Lower lobe of right lung (tissue), 2 donors: ENCODE measurements at regions not wholly inside any gene's neighbourhood (a gene's known extent, or its start where the extent isn't known, plus 50 kb on each side); places are given as distances from the start of the nearest gene placed in this dataset.

Experiments
- ATAC-seq, 2 donors: fragments of 200-7000 bp; cut with Tn5 transposase; one replicate each; pipeline ENCODE4 v1.9.1; 2020 to 2022; ENCODE audit warnings: mild to moderate bottlenecking in 2 of 2, moderate library complexity in 2 of 2
- DNase-seq: peaks from one replicate; pipeline ENCODE4 v3.0.0-alpha.2; 2020
- H3K27ac ChIP-seq: fragments of 200-600 bp; one replicate; pipeline ENCODE4 v1.8.0; 2022
- H3K27me3 ChIP-seq: fragments of 200-600 bp; one replicate; pipeline ENCODE4 v1.8.0; 2022; ENCODE audit warnings: low read depth
- H3K36me3 ChIP-seq: fragments of 200-600 bp; one replicate; pipeline ENCODE4 v1.8.0; 2022; ENCODE audit warnings: mild to moderate bottlenecking
- H3K4me1 ChIP-seq: fragments of 200-600 bp; one replicate; pipeline ENCODE4 v1.8.0; 2022
- H3K4me3 ChIP-seq: fragments of 200-600 bp; one replicate; pipeline ENCODE4 v1.8.0; 2022; ENCODE audit warnings: mild to moderate bottlenecking
- H3K9me3 ChIP-seq: fragments of 200-600 bp; one replicate; pipeline ENCODE4 v1.8.0; 2022
- CTCF ChIP-seq: fragments of 200-600 bp; IDR thresholded peaks from one replicate; pipeline ENCODE4 v1.8.0; 2022; ENCODE audit warnings: antibody characterized with exemption, mild to moderate bottlenecking
- intact Hi-C: fragments of 100-400 bp; cut with DNase I; formaldehyde crosslinking; loops from one replicate; pipeline ENCODE4 v1.11.0; 2022
- donor health status: DM: no; HTN: yes; CAD: no; lungs with severe emphysema.

- no peak for ATAC-seq
- no peaks in the 10 kb centered on the region for H3K27me3 ChIP-seq
- no peaks in the 10 kb centered on the region for H3K9me3 ChIP-seq
- H3K36me3 ChIP-seq: no peaks in the 10 kb centered on the region
- no peak for DNase-seq
- TF ChIP-seq CTCF: no peak
- intact Hi-C loops: no loop called here
- H3K4me1 ChIP-seq: no peaks in the 10 kb centered on the region
- H3K27ac ChIP-seq: no peak overlapping the region
- H3K4me3 ChIP-seq: no peak overlapping the region
Observed at GRCh38 chr9:38342532-38342931, 50.0 kb upstream of the ALDH1B1 start.

GRCh38 chr9:38342096-38342495, 50.4 kb upstream of the ALDH1B1 start:
- no peak for ATAC-seq
- intact Hi-C loops: no loop called here

GRCh38 chr9:38339496-38339895, 53.0 kb upstream of the ALDH1B1 start:
- Histone ChIP-seq H3K36me3 (no peaks in the 10 kb centered on the region), H3K9me3 (no peaks in the 10 kb centered on the region), H3K4me3 (no peak overlapping the region), H3K4me1 (no peaks in the 10 kb centered on the region), H3K27me3 (no peaks in the 10 kb centered on the region), H3K27ac (no peak overlapping the region)
- intact Hi-C loops: no loop called here
- ATAC-seq: peak; percentile 44 to 57
- no peak for DNase-seq
- TF ChIP-seq CTCF: no peak

More at GRCh38 chr9:38342096-38342495, 50.4 kb upstream of the ALDH1B1 start:
- H3K9me3 ChIP-seq: no peaks in the 10 kb centered on the region
- no peak for TF ChIP-seq CTCF
- no peaks in the 10 kb centered on the region for H3K36me3 ChIP-seq
- no peaks in the 10 kb centered on the region for H3K27me3 ChIP-seq
- no peak overlapping the region for H3K4me3 ChIP-seq
- no peaks in the 10 kb centered on the region for H3K4me1 ChIP-seq
- DNase-seq: no peak
- H3K27ac ChIP-seq: no peak overlapping the region

GRCh38 chr9:38339087-38339486, 53.4 kb upstream of the ALDH1B1 start:
- Histone ChIP-seq H3K27ac (no peak overlapping the region), H3K27me3 (no peaks in the 10 kb centered on the region), H3K9me3 (no peaks in the 10 kb centered on the region), H3K4me3 (no peak overlapping the region), H3K4me1 (no peaks in the 10 kb centered on the region), H3K36me3 (no peaks in the 10 kb centered on the region)
- ATAC-seq (peak; percentile 54 to 68), DNase-seq (no peak)
- intact Hi-C loops: no loop called here
- TF ChIP-seq CTCF: no peak

GRCh38 chr9:38338342-38339018, 54.0 kb upstream of the ALDH1B1 start:
- no peak for DNase-seq
- intact Hi-C loops: no loop called here
- ATAC-seq: no peak

More at GRCh38 chr9:38338342-38339018, 54.0 kb upstream of the ALDH1B1 start:
- H3K36me3 ChIP-seq: no peaks in the 10 kb centered on the region
- TF ChIP-seq CTCF: no peak
- no peaks in the 10 kb centered on the region for H3K9me3 ChIP-seq
- no peaks in the 10 kb centered on the region for H3K27me3 ChIP-seq
- no peak overlapping the region for H3K4me3 ChIP-seq
- no peaks in the 10 kb centered on the region for H3K4me1 ChIP-seq
- no peak overlapping the region for H3K27ac ChIP-seq
